LNCaP clone FGC (cell line): ENCODE measurements at regions not wholly inside any gene's neighbourhood (a gene's known extent, or its start where the extent isn't known, plus 50 kb on each side); places are given as distances from the start of the nearest gene placed in this dataset.

Experiments used
- DNase-seq: peaks from one replicate; pipeline ENCODE4 v3.0.0-alpha.2; 2011; ENCODE audit warnings: low read depth
- H3K4me3 ChIP-seq: 2 replicates; pipeline ENCODE4 v1.5.1; 2011; ENCODE audit warnings: mild to moderate bottlenecking, low read depth, low read length, control low read depth
- CTCF ChIP-seq: IDR thresholded peaks from 2 replicates; pipeline ENCODE4 v1.5.1; 2012; ENCODE audit warnings: mild to moderate bottlenecking; ENCODE audit not compliant: control insufficient read depth, insufficient read depth; ENCODE audit errors: extremely low read depth

GRCh38 chr1:168957818-168958217, 148.7 kb upstream of the ATP1B1 start:
- DNase-seq = no peak
- H3K4me3 ChIP-seq = no peak overlapping the region
- no peak for TF ChIP-seq CTCF

GRCh38 chr1:168958562-168959289, 147.8 kb upstream of the ATP1B1 start:
- no peak overlapping the region for H3K4me3 ChIP-seq
- no peak for TF ChIP-seq CTCF
- DNase-seq = no peak

- no peak overlapping the region for H3K4me3 ChIP-seq
- no peak for DNase-seq
- no peak for TF ChIP-seq CTCF
These were observed 147.1 kb upstream of the ATP1B1 start for GRCh38 chr1:168959382-168959781.

- peak; percentile 77 for DNase-seq
- no peak for TF ChIP-seq CTCF
- H3K4me3 ChIP-seq = no peak overlapping the region
These were observed 146.4 kb upstream of the ATP1B1 start for GRCh38 chr1:168960114-168960513.

DNA sequence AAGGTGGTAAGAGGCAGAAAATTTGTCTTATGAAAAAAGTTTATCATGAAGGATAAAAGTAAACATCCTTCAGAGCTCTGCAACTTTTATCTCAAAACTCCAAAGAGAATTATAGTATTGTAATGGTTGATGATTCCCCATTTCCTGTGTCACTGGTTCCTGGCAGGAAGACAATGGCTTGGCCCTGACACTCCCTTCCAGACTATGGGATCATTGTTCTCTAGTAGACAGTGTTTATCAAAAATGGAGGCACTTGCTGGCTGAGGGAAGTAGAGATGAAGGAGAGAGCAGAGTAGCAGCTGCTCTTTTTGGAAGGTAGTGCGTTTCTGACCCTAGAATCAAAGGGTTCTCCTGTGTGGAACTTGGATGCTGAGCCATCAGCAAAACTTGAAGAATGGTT, 145.9 kb upstream of the ATP1B1 start:
- TF ChIP-seq CTCF = no peak
- H3K4me3 ChIP-seq = no peak overlapping the region
- DNase-seq = no peak

DNA sequence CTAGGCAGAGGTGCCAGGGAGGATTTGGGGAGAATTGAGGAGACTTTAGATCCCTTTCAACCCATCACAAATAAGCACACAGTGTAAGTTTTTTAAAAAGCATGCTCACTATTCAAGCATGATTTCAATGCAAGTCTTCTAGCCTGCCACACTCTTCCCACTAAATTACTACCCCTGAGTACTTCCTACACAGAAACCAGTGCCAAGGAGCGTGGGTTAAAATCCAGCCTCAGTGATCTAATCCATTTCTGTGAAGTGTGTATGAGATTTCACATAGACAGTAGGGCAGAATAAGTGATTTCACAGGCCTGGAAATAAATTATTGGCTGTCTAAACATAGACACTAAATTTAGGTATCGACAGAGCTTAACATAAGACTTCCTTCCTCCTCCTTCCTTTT, 142.9 kb upstream of the ATP1B1 start:
- no peak for DNase-seq
- TF ChIP-seq CTCF = no peak
- H3K4me3 ChIP-seq = no peak overlapping the region

- no peak for TF ChIP-seq CTCF
- no peak for DNase-seq
- H3K4me3 ChIP-seq = no peak overlapping the region
These were observed 142.0 kb upstream of the ATP1B1 start for GRCh38 chr1:168964478-168964877.
